CD4-positive, alpha-beta memory T cell (primary cell): ENCODE measurements at regions not wholly inside any gene's neighbourhood (a gene's known extent, or its start where the extent isn't known, plus 50 kb on each side); places are given as distances from the start of the nearest gene placed in this dataset.

Experiments used
- CTCF ChIA-PET: fragments of 350-600 bp; sonication (Branson Sonifier 250); formaldehyde crosslinking; loops from one replicate; lab custom pipeline; 2021; ENCODE audit warnings: inconsistent platforms; ENCODE audit not compliant: partially characterized antibody; lab: Charles Lee
- POLR2A ChIA-PET: fragments of 350-600 bp; sonication (Branson Sonifier 250); formaldehyde crosslinking; loops from one replicate; lab custom pipeline; 2021; ENCODE audit not compliant: partially characterized antibody; lab: Charles Lee
- DNase-seq, 5 donors: peaks; one replicate each; pipeline versions ENCODE4 v3.0.0 to v3.0.0-alpha.2; 2020 to 2022; ENCODE audit warnings: mixed read lengths in 1 of 5
- H3K27ac ChIP-seq: one replicate; pipeline ENCODE4 v1.7.0; 2013; ENCODE audit warnings: low read depth, low read length
- H3K27me3 ChIP-seq: 2 replicates; pipeline ENCODE4 v1.7.0; 2013; ENCODE audit warnings: mild to moderate bottlenecking, low read length, moderate library complexity; ENCODE audit not compliant: insufficient read depth
- H3K36me3 ChIP-seq: 2 replicates; pipeline ENCODE4 v1.7.0; 2013; ENCODE audit warnings: mild to moderate bottlenecking, low read length, moderate library complexity; ENCODE audit not compliant: insufficient read depth
- H3K4me1 ChIP-seq: 2 replicates; pipeline ENCODE4 v1.7.0; 2013; ENCODE audit warnings: mild to moderate bottlenecking, low read length, moderate library complexity; ENCODE audit not compliant: insufficient read depth
- H3K4me3 ChIP-seq, 2 donors: one replicate each; pipeline ENCODE4 v1.7.0; 2013; ENCODE audit warnings: low read length in 2 of 2, mild to moderate bottlenecking in 1 of 2
- H3K9me3 ChIP-seq, 2 donors: one replicate each; pipeline ENCODE4 v1.7.0; 2013; ENCODE audit warnings: low read length in 2 of 2, control low read depth in 1 of 2; ENCODE audit not compliant: control insufficient read depth in 1 of 2
- H3K27ac Mint-ChIP-seq, 7 donors: one replicate each; pipeline ENCODE4 v1.8.0; 2020 to 2021; ENCODE audit warnings: mixed read lengths in 7 of 7, mild to moderate bottlenecking in 6 of 7, inconsistent platforms in 3 of 7, moderate library complexity in 3 of 7
- H3K27me3 Mint-ChIP-seq, 2 donors: one replicate each; pipeline ENCODE4 v1.8.0; 2020 to 2021; ENCODE audit warnings: mixed read lengths in 2 of 2
- H3K36me3 Mint-ChIP-seq, 2 donors: one replicate each; pipeline ENCODE4 v1.8.0; 2020 to 2021; ENCODE audit warnings: mixed read lengths in 2 of 2, inconsistent platforms in 1 of 2, mild to moderate bottlenecking in 1 of 2
- H3K4me1 Mint-ChIP-seq, 4 donors: one replicate each; pipeline ENCODE4 v1.8.0; 2020 to 2021; ENCODE audit warnings: mixed read lengths in 4 of 4, mild to moderate bottlenecking in 1 of 4
- H3K4me3 Mint-ChIP-seq, 8 donors: one replicate each; pipeline ENCODE4 v1.8.0; 2020 to 2021; ENCODE audit warnings: mixed read lengths in 8 of 8, mild to moderate bottlenecking in 7 of 8, moderate library complexity in 6 of 8, inconsistent platforms in 3 of 8
- H3K9me3 Mint-ChIP-seq, 8 donors: one replicate each; pipeline ENCODE4 v1.8.0; 2020 to 2021; ENCODE audit warnings: mixed read lengths in 8 of 8, mild to moderate bottlenecking in 5 of 8, inconsistent platforms in 3 of 8, moderate library complexity in 1 of 8
- intact Hi-C: fragments of 100-400 bp; cut with micrococcal nuclease; formaldehyde crosslinking; loops from one replicate; pipeline ENCODE4 v1.15.1; 2023

DNA sequence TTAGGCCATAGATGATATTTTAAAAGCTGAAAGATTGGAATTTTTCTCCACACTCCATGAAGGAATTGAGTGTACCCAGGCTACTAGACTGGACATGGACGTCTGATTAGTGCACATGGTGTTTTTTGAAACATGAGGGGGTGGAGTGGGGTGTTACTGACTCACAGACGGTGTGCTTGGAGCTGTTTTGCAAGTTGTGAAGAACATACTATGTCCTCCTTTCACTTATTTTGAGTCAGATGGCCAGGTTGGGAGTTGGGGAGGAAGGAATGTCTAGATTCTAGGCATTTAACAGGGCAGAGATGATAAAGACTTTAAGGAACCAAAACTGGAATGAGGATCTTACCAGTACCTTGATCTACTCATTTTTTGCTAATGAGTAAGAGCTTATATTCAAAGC is 158.1 kb upstream of the MTNR1B start:
- H3K4me1 Mint-ChIP-seq = no peaks in the 10 kb centered on the region
- H3K27me3 Mint-ChIP-seq = peaks cover 0 to 1% of the 10 kb centered on the region in 2 donors
- no peaks in the 10 kb centered on the region for H3K36me3 Mint-ChIP-seq
- H3K4me3 Mint-ChIP-seq = no peak overlapping the region
- H3K27ac Mint-ChIP-seq = no peak overlapping the region
- intact Hi-C loops = no loop called here
- no peaks in the 10 kb centered on the region for H3K27me3 ChIP-seq
- H3K4me1 ChIP-seq = no peaks in the 10 kb centered on the region
- H3K36me3 ChIP-seq = no peaks in the 10 kb centered on the region
- no peak overlapping the region for H3K27ac ChIP-seq
- no peak overlapping the region for H3K4me3 ChIP-seq
- no peak for DNase-seq
- ChIA-PET CTCF (no interaction called here), POLR2A (no interaction called here)
- H3K9me3 Mint-ChIP-seq = peaks cover 0 to 2% (median 0%) of the 10 kb centered on the region in 8 donors
- H3K9me3 ChIP-seq = no peaks in the 10 kb centered on the region

DNA sequence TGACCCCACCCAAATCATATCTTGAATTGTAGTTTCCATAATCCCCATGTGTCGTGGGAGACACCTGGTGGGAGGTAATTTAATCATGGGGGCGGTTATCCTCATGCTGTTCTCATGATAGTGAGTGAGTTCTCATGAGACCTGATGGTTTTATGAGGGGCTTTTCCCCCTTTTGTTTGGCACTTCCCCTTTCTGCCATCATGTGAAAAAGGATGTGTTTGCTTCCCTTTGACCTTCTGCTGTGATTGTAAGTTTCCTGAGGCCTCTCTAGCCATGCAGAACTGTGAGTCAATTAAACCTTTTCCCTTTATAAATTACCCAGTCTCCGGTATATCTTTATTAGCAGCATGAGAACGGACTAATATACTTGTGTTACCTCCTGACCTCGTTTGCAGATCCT is 156.6 kb upstream of the MTNR1B start:
- CTCF ChIA-PET = no interaction called here

DNA sequence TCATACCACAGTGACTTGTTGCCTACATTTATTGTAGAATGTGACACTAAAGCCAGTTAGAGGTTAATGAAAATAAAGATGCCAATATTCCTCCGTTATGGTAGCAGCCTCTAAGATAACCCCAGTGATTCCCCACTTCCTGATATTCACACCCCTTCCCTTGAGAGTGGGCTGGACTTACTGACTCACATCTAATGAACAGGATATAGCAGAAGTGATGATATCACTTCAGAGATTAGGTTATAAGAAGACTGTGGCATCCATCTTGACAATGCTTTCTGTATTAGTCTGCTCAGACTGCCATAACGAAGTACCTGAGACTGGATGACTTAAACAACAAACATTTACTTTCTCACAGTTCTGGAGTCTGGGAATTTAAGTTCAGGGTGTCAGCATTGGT is 149.6 kb upstream of the MTNR1B start:
- ChIA-PET CTCF (no interaction called here), POLR2A (no interaction called here)
- Mint-ChIP-seq H3K36me3 (no peaks in the 10 kb centered on the region), H3K27ac (no peak overlapping the region), H3K9me3 (peaks cover 0 to 2% (median 0%) of the 10 kb centered on the region in 8 donors), H3K4me3 (no peak overlapping the region), H3K4me1 (no peaks in the 10 kb centered on the region), H3K27me3 (peaks cover 0 to 2% of the 10 kb centered on the region in 2 donors)
- H3K27me3 ChIP-seq = no peaks in the 10 kb centered on the region
- no peak overlapping the region for H3K4me3 ChIP-seq
- H3K27ac ChIP-seq = no peak overlapping the region
- H3K4me1 ChIP-seq = no peaks in the 10 kb centered on the region
- no peaks in the 10 kb centered on the region for H3K9me3 ChIP-seq
- no peaks in the 10 kb centered on the region for H3K36me3 ChIP-seq
- intact Hi-C loops = no loop called here
- DNase-seq = no peak

More for the DNA sequence above, 156.6 kb upstream of the MTNR1B start:
- no peaks in the 10 kb centered on the region for H3K27me3 ChIP-seq
- H3K9me3 Mint-ChIP-seq = peaks cover 0 to 2% (median 0%) of the 10 kb centered on the region in 8 donors
- H3K4me1 Mint-ChIP-seq = no peaks in the 10 kb centered on the region
- no peaks in the 10 kb centered on the region for H3K36me3 Mint-ChIP-seq
- DNase-seq = no peak
- POLR2A ChIA-PET = no interaction called here
- no peaks in the 10 kb centered on the region for H3K4me1 ChIP-seq
- no peak overlapping the region for H3K27ac Mint-ChIP-seq
- H3K36me3 ChIP-seq = no peaks in the 10 kb centered on the region
- intact Hi-C loops = no loop called here
- H3K4me3 ChIP-seq = no peak overlapping the region
- no peaks in the 10 kb centered on the region for H3K9me3 ChIP-seq
- H3K27ac ChIP-seq = no peak overlapping the region
- no peak overlapping the region for H3K4me3 Mint-ChIP-seq
- H3K27me3 Mint-ChIP-seq = peaks cover 0 to 3% of the 10 kb centered on the region in 2 donors

DNA sequence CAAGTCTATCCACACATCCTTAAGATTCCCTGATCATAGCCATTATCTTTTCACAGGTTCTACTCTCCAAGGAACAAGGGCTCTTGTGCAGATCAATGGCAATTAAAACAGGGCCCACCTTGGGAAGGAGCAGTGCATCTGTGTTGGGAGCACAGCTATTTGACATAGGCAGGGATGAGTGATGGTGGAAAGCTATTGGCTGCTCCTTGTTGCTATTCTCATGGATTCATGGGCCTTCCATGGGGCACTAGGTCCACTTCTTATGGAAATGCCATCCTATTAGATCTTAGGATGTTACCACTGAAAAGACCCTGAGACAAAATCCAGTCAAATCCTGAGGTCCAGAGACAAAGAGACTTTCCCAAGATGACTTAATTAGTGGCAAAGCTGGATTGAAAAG is 148.6 kb upstream of the MTNR1B start:
- POLR2A ChIA-PET = no interaction called here
- no peaks in the 10 kb centered on the region for H3K4me1 ChIP-seq

DNA sequence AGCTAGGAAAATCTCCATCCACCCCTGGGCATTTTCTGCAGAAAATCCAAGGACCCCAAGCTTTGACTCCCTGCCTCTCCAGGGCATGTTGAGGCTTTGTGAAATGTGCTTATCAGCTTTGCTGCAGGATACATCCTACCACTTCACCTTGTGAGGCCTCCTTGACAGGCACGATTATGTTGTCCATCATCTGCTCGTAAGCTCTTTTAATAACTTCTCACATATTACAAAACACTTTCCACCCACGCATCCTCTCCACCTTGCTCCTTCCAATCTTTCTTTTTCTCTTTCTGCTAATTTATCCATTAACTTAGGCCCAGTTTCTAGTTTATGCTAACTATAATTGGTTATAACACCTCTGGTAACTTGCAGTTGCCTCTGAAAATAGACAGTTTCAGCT is 147.0 kb upstream of the MTNR1B start:
- no peak for DNase-seq
- no peak overlapping the region for H3K4me3 ChIP-seq
- H3K27ac ChIP-seq = no peak overlapping the region
- H3K36me3 Mint-ChIP-seq = no peaks in the 10 kb centered on the region
- intact Hi-C loops = no loop called here
- no peak overlapping the region for H3K4me3 Mint-ChIP-seq
- H3K27me3 Mint-ChIP-seq = no peaks in the 10 kb centered on the region
- no peaks in the 10 kb centered on the region for H3K27me3 ChIP-seq
- no peaks in the 10 kb centered on the region for H3K9me3 ChIP-seq
- H3K27ac Mint-ChIP-seq = no peak overlapping the region
- no peaks in the 10 kb centered on the region for H3K9me3 Mint-ChIP-seq
- H3K4me1 Mint-ChIP-seq = no peaks in the 10 kb centered on the region
- H3K36me3 ChIP-seq = no peaks in the 10 kb centered on the region
- POLR2A ChIA-PET = no interaction called here
- CTCF ChIA-PET = no interaction called here
- H3K4me1 ChIP-seq = no peaks in the 10 kb centered on the region

More for the DNA sequence above, 148.6 kb upstream of the MTNR1B start:
- DNase-seq = no peak
- peaks cover 0 to 2% of the 10 kb centered on the region in 2 donors for H3K27me3 Mint-ChIP-seq
- no peaks in the 10 kb centered on the region for H3K36me3 ChIP-seq
- H3K9me3 Mint-ChIP-seq = no peaks in the 10 kb centered on the region
- no peak overlapping the region for H3K27ac ChIP-seq
- no peak overlapping the region for H3K4me3 Mint-ChIP-seq
- no peaks in the 10 kb centered on the region for H3K9me3 ChIP-seq
- H3K4me1 Mint-ChIP-seq = no peaks in the 10 kb centered on the region
- intact Hi-C loops = no loop called here
- CTCF ChIA-PET = no interaction called here
- no peak overlapping the region for H3K27ac Mint-ChIP-seq
- no peaks in the 10 kb centered on the region for H3K27me3 ChIP-seq
- H3K4me3 ChIP-seq = no peak overlapping the region
- H3K36me3 Mint-ChIP-seq = no peaks in the 10 kb centered on the region

DNA sequence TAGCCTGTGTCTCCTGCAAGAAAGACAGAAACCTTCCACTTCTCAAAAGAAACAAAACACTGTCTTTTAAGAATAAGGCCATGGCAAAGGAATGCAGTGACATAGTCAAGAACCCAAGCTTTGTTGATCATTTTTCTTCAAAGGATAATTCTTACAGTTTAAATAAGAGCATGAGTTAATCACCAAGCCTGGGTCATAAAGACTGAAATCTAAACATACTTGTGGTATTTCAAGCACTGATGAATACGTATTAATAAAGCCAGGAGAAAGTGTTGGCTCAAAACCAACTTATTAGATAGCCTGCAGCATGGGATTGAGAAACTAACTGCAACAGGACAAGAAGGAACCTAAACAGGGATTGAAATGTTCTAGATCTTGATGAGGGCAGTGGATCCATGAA is 143.3 kb upstream of the MTNR1B start:
- ChIA-PET CTCF (no interaction called here), POLR2A (no interaction called here)
- H3K4me1 ChIP-seq = no peaks in the 10 kb centered on the region
- H3K27ac Mint-ChIP-seq = no peak overlapping the region
- no peaks in the 10 kb centered on the region for H3K27me3 Mint-ChIP-seq
- no peaks in the 10 kb centered on the region for H3K36me3 ChIP-seq
- no peak for DNase-seq
- H3K4me1 Mint-ChIP-seq = peaks cover 0 to 3% (median 0%) of the 10 kb centered on the region in 4 donors
- no peak overlapping the region for H3K27ac ChIP-seq
- intact Hi-C loops = no loop called here
- H3K9me3 Mint-ChIP-seq = peaks cover 0 to 4% (median 0%) of the 10 kb centered on the region in 8 donors
- H3K4me3 ChIP-seq = no peak overlapping the region
- H3K27me3 ChIP-seq = no peaks in the 10 kb centered on the region
- H3K36me3 Mint-ChIP-seq = no peaks in the 10 kb centered on the region
- no peak overlapping the region for H3K4me3 Mint-ChIP-seq
- H3K9me3 ChIP-seq = no peaks in the 10 kb centered on the region

DNA sequence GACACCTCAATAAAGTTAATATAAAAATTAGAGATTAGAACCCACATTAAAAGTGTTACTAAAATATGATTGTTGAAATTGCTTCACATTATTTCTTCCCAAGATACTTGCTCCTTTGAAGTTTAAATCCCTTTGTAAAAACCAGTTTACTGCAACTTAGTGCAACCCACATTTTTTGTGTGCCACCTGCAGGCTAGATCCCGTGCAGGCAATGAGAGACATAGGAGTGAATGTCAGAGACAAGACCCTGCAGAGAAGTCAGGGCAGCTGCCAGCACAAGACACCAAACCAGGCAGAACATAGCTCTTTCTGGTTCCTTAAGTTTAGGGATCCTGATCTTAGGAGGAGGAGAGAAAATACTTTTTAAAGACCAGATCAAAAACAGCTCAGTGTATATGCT is 142.8 kb upstream of the MTNR1B start:
- Mint-ChIP-seq H3K27me3 (peaks cover 0 to 2% of the 10 kb centered on the region in 2 donors), H3K27ac (no peak overlapping the region), H3K4me1 (peaks cover 0 to 3% (median 0%) of the 10 kb centered on the region in 4 donors), H3K9me3 (peaks cover 0 to 4% (median 0%) of the 10 kb centered on the region in 8 donors), H3K4me3 (no peak overlapping the region), H3K36me3 (no peaks in the 10 kb centered on the region)
- H3K36me3 ChIP-seq = no peaks in the 10 kb centered on the region
- no peak overlapping the region for H3K4me3 ChIP-seq
- H3K4me1 ChIP-seq = no peaks in the 10 kb centered on the region
- no peak overlapping the region for H3K27ac ChIP-seq
- ChIA-PET POLR2A (no interaction called here), CTCF (no interaction called here)
- H3K9me3 ChIP-seq = no peaks in the 10 kb centered on the region
- no peaks in the 10 kb centered on the region for H3K27me3 ChIP-seq
- DNase-seq = no peak
- intact Hi-C loops = no loop called here

DNA sequence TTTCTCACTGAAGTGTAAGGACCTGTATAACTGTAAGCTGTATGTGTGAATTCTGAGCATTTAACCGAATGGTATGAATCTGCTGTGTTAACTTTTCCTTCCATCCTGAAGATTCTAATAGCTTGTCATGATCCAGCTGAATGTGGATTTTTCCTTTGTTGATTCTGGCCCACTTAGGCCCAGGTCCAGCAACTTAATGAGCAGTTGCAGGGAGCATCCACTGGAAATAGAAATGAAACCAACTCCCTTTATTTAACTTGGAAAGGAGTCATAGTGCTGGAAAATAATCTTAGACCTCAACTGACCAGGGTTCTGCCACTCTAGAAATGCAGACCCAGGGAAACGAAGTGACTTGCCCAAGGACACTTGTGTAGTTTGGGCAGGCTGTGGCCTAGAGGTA is 142.3 kb upstream of the MTNR1B start:
- peaks cover 0 to 3% (median 0%) of the 10 kb centered on the region in 4 donors for H3K4me1 Mint-ChIP-seq
- H3K9me3 ChIP-seq = no peaks in the 10 kb centered on the region
- no peak overlapping the region for H3K27ac ChIP-seq
- no peaks in the 10 kb centered on the region for H3K27me3 ChIP-seq
- H3K9me3 Mint-ChIP-seq = peaks cover 0 to 4% (median 0%) of the 10 kb centered on the region in 8 donors
- no peak for DNase-seq
- H3K36me3 ChIP-seq = no peaks in the 10 kb centered on the region
- ChIA-PET POLR2A (no interaction called here), CTCF (no interaction called here)
- H3K4me3 ChIP-seq = no peak overlapping the region
- peaks cover 0 to 2% of the 10 kb centered on the region in 2 donors for H3K27me3 Mint-ChIP-seq
- no peaks in the 10 kb centered on the region for H3K36me3 Mint-ChIP-seq
- intact Hi-C loops = no loop called here
- no peak overlapping the region for H3K27ac Mint-ChIP-seq
- no peak overlapping the region for H3K4me3 Mint-ChIP-seq
- no peaks in the 10 kb centered on the region for H3K4me1 ChIP-seq
